ENCODE measurements at regions not wholly inside any gene's neighbourhood (a gene's known extent, or its start where the extent isn't known, plus 50 kb on each side); places are given as distances from the start of the nearest gene placed in this dataset.

- H3K4me1 Mint-ChIP-seq (ENCODE audit: low read depth), result peaks cover 9% of the 10 kb centered on the region
- H3K9me3 Mint-ChIP-seq, result no peaks in the 10 kb centered on the region
- no peaks in the 10 kb centered on the region for H3K36me3 Mint-ChIP-seq (ENCODE audit: low read depth)
- no peak overlapping the region for H3K4me3 Mint-ChIP-seq
- H3K27me3 Mint-ChIP-seq, result no peaks in the 10 kb centered on the region
- intact Hi-C loops (cut with micrococcal nuclease), result no loop called here
- no peak overlapping the region for H3K27ac Mint-ChIP-seq
Observed at GRCh38 chr2:221102896-221103688, 469.0 kb downstream of the EPHA4 start.

- no peaks in the 10 kb centered on the region for H3K36me3 Mint-ChIP-seq (ENCODE audit: low read depth)
- H3K4me1 Mint-ChIP-seq (ENCODE audit: low read depth), result peaks cover 9% of the 10 kb centered on the region
- H3K9me3 Mint-ChIP-seq, result no peaks in the 10 kb centered on the region
- H3K27ac Mint-ChIP-seq, result no peak overlapping the region
- no peaks in the 10 kb centered on the region for H3K27me3 Mint-ChIP-seq
- intact Hi-C loops (cut with micrococcal nuclease), result no loop called here
- H3K4me3 Mint-ChIP-seq, result no peak overlapping the region
Observed at GRCh38 chr2:221103930-221104329, 468.2 kb downstream of the EPHA4 start.

- intact Hi-C loops (cut with micrococcal nuclease), result no loop called here
- H3K27me3 Mint-ChIP-seq, result no peaks in the 10 kb centered on the region
- H3K4me1 Mint-ChIP-seq (ENCODE audit: low read depth), result peaks cover 9% of the 10 kb centered on the region
- H3K9me3 Mint-ChIP-seq, result no peaks in the 10 kb centered on the region
- no peak overlapping the region for H3K4me3 Mint-ChIP-seq
- H3K27ac Mint-ChIP-seq, result no peak overlapping the region
- no peaks in the 10 kb centered on the region for H3K36me3 Mint-ChIP-seq (ENCODE audit: low read depth)
Observed at GRCh38 chr2:221104361-221104811, 467.7 kb downstream of the EPHA4 start.

- Mint-ChIP-seq H3K36me3 (ENCODE audit: low read depth) (no peaks in the 10 kb centered on the region), H3K27ac (no peak overlapping the region), H3K9me3 (no peaks in the 10 kb centered on the region), H3K4me1 (ENCODE audit: low read depth) (peaks cover 9% of the 10 kb centered on the region), H3K4me3 (no peak overlapping the region), H3K27me3 (no peaks in the 10 kb centered on the region)
- intact Hi-C loops (cut with micrococcal nuclease), result no loop called here
Observed at GRCh38 chr2:221106241-221106640, 465.9 kb downstream of the EPHA4 start.

GRCh38 chr2:221107424-221107823 is 464.7 kb downstream of the EPHA4 start:
- H3K27me3 Mint-ChIP-seq, result no peaks in the 10 kb centered on the region
- no peaks in the 10 kb centered on the region for H3K9me3 Mint-ChIP-seq
- no peak overlapping the region for H3K27ac Mint-ChIP-seq
- no peaks in the 10 kb centered on the region for H3K36me3 Mint-ChIP-seq (ENCODE audit: low read depth)
- intact Hi-C loops (cut with micrococcal nuclease), result no loop called here
- H3K4me1 Mint-ChIP-seq (ENCODE audit: low read depth), result peaks cover 9% of the 10 kb centered on the region
- no peak overlapping the region for H3K4me3 Mint-ChIP-seq

GRCh38 chr2:221109552-221109951 is 462.6 kb downstream of the EPHA4 start:
- intact Hi-C loops (cut with micrococcal nuclease), result no loop called here
- H3K27ac Mint-ChIP-seq, result no peak overlapping the region
- no peak overlapping the region for H3K4me3 Mint-ChIP-seq
- no peaks in the 10 kb centered on the region for H3K36me3 Mint-ChIP-seq (ENCODE audit: low read depth)
- H3K4me1 Mint-ChIP-seq (ENCODE audit: low read depth), result peaks cover 1% of the 10 kb centered on the region
- no peaks in the 10 kb centered on the region for H3K27me3 Mint-ChIP-seq
- no peaks in the 10 kb centered on the region for H3K9me3 Mint-ChIP-seq

- Mint-ChIP-seq H3K27ac (no peak overlapping the region), H3K4me1 (ENCODE audit: low read depth) (no peaks in the 10 kb centered on the region), H3K9me3 (no peaks in the 10 kb centered on the region), H3K4me3 (no peak overlapping the region), H3K27me3 (no peaks in the 10 kb centered on the region), H3K36me3 (ENCODE audit: low read depth) (no peaks in the 10 kb centered on the region)
- intact Hi-C loops (cut with micrococcal nuclease), result no loop called here
Observed at GRCh38 chr2:221111739-221112138, 460.4 kb downstream of the EPHA4 start.

GRCh38 chr2:221112744-221113143 is 459.4 kb downstream of the EPHA4 start:
- no peak overlapping the region for H3K27ac Mint-ChIP-seq
- H3K9me3 Mint-ChIP-seq, result no peaks in the 10 kb centered on the region
- H3K27me3 Mint-ChIP-seq, result no peaks in the 10 kb centered on the region
- H3K4me3 Mint-ChIP-seq, result no peak overlapping the region
- no peaks in the 10 kb centered on the region for H3K36me3 Mint-ChIP-seq (ENCODE audit: low read depth)
- H3K4me1 Mint-ChIP-seq (ENCODE audit: low read depth), result no peaks in the 10 kb centered on the region
- intact Hi-C loops (cut with micrococcal nuclease), result no loop called here

GRCh38 chr2:221115944-221116343 is 456.2 kb downstream of the EPHA4 start:
- Mint-ChIP-seq H3K27me3 (no peaks in the 10 kb centered on the region), H3K9me3 (peaks cover 19% of the 10 kb centered on the region), H3K4me1 (ENCODE audit: low read depth) (no peaks in the 10 kb centered on the region), H3K4me3 (no peak overlapping the region), H3K36me3 (ENCODE audit: low read depth) (no peaks in the 10 kb centered on the region), H3K27ac (no peak overlapping the region)
- intact Hi-C loops (cut with micrococcal nuclease), result no loop called here

GRCh38 chr2:221120643-221121042 is 451.5 kb downstream of the EPHA4 start:
- H3K27ac Mint-ChIP-seq, result no peak overlapping the region
- H3K36me3 Mint-ChIP-seq (ENCODE audit: low read depth), result no peaks in the 10 kb centered on the region
- H3K4me3 Mint-ChIP-seq, result no peak overlapping the region
- no peaks in the 10 kb centered on the region for H3K27me3 Mint-ChIP-seq
- intact Hi-C loops (cut with micrococcal nuclease), result no loop called here
- peaks cover 19% of the 10 kb centered on the region for H3K9me3 Mint-ChIP-seq
- no peaks in the 10 kb centered on the region for H3K4me1 Mint-ChIP-seq (ENCODE audit: low read depth)

- no peaks in the 10 kb centered on the region for H3K36me3 Mint-ChIP-seq (ENCODE audit: low read depth)
- H3K4me3 Mint-ChIP-seq, result no peak overlapping the region
- no peak overlapping the region for H3K27ac Mint-ChIP-seq
- intact Hi-C loops (cut with micrococcal nuclease), result no loop called here
- H3K4me1 Mint-ChIP-seq (ENCODE audit: low read depth), result no peaks in the 10 kb centered on the region
- no peaks in the 10 kb centered on the region for H3K27me3 Mint-ChIP-seq
- peaks cover 31% of the 10 kb centered on the region for H3K9me3 Mint-ChIP-seq
Observed at GRCh38 chr2:221123396-221123795, 448.7 kb downstream of the EPHA4 start.

GRCh38 chr2:221124532-221125240 is 447.4 kb downstream of the EPHA4 start:
- intact Hi-C loops (cut with micrococcal nuclease), result no loop called here
- H3K4me3 Mint-ChIP-seq, result no peak overlapping the region
- no peaks in the 10 kb centered on the region for H3K27me3 Mint-ChIP-seq
- H3K36me3 Mint-ChIP-seq (ENCODE audit: low read depth), result no peaks in the 10 kb centered on the region
- H3K27ac Mint-ChIP-seq, result no peak overlapping the region
- H3K9me3 Mint-ChIP-seq, result peaks cover 21% of the 10 kb centered on the region
- no peaks in the 10 kb centered on the region for H3K4me1 Mint-ChIP-seq (ENCODE audit: low read depth)

- no peak overlapping the region for H3K4me3 Mint-ChIP-seq
- H3K27me3 Mint-ChIP-seq, result no peaks in the 10 kb centered on the region
- H3K4me1 Mint-ChIP-seq (ENCODE audit: low read depth), result no peaks in the 10 kb centered on the region
- no peak overlapping the region for H3K27ac Mint-ChIP-seq
- H3K36me3 Mint-ChIP-seq (ENCODE audit: low read depth), result no peaks in the 10 kb centered on the region
- intact Hi-C loops (cut with micrococcal nuclease), result no loop called here
- peaks cover 13% of the 10 kb centered on the region for H3K9me3 Mint-ChIP-seq
Observed at GRCh38 chr2:221125691-221126090, 446.4 kb downstream of the EPHA4 start.

GRCh38 chr2:221129657-221130056 is 442.4 kb downstream of the EPHA4 start:
- Mint-ChIP-seq H3K36me3 (ENCODE audit: low read depth) (no peaks in the 10 kb centered on the region), H3K4me3 (no peak overlapping the region), H3K27ac (no peak overlapping the region), H3K4me1 (ENCODE audit: low read depth) (no peaks in the 10 kb centered on the region), H3K9me3 (peaks cover 12% of the 10 kb centered on the region), H3K27me3 (no peaks in the 10 kb centered on the region)
- intact Hi-C loops (cut with micrococcal nuclease), result no loop called here
